GM12875 (cell line): ENCODE measurements at regions not wholly inside any gene's neighbourhood (a gene's known extent, or its start where the extent isn't known, plus 50 kb on each side); places are given as distances from the start of the nearest gene placed in this dataset.

Experiments used
- H3K4me3 ChIP-seq: one replicate; pipeline ENCODE4 v1.5.1; 2011; ENCODE audit warnings: low read depth, low read length, control low read depth
- TF ChIP-seq, protein P1 (sequence below): IDR thresholded peaks from 2 replicates; pipeline ENCODE4 v1.5.1; 2011; ENCODE audit warnings: low read depth, mild to moderate bottlenecking, control low read depth, inconsistent platforms, low read length, moderate library complexity, borderline replicate concordance; ENCODE audit not compliant: insufficient read depth

DNA sequence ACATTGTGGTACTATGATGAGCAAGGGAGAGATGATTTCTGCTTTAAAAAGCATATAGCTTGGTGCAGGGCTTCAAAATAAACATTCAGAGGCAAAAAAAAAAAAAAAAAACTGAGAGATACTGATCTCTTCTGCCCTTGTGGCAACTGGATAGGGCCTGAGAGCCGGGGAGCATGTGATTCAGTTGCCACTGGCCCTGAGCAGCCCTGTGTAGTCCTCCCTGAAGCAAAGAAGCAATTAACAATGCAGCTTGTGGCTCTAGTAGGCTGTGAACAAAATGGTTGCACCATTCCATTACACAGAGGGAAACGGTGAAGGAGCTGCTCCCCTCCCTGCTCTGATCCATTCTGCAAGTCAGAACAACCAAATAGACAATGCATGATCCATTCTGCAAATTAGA is 347.5 kb upstream of the DAB2 start:
- TF ChIP-seq, protein P1, sequence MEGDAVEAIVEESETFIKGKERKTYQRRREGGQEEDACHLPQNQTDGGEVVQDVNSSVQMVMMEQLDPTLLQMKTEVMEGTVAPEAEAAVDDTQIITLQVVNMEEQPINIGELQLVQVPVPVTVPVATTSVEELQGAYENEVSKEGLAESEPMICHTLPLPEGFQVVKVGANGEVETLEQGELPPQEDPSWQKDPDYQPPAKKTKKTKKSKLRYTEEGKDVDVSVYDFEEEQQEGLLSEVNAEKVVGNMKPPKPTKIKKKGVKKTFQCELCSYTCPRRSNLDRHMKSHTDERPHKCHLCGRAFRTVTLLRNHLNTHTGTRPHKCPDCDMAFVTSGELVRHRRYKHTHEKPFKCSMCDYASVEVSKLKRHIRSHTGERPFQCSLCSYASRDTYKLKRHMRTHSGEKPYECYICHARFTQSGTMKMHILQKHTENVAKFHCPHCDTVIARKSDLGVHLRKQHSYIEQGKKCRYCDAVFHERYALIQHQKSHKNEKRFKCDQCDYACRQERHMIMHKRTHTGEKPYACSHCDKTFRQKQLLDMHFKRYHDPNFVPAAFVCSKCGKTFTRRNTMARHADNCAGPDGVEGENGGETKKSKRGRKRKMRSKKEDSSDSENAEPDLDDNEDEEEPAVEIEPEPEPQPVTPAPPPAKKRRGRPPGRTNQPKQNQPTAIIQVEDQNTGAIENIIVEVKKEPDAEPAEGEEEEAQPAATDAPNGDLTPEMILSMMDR: no peak
- H3K4me3 ChIP-seq: no peak overlapping the region

DNA sequence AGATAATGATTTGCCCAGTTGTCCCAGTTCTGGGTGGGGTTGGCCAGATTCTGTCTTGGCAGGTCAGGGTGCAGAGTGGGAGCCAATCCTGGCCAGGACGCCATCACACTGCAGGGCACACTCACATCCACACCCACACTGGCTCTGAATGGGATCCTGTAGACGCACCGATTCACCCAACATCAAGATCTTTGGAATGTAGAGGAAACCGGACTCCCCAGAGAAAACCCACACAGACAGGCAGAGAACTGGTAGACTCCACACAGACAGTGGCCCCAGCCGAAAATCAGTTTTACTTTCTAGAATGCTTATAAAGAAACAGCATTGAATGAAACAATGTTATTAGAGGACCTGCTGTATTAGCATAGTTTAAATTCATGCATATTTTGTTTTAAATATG is 343.1 kb upstream of the DAB2 start:
- no peak overlapping the region for H3K4me3 ChIP-seq
- TF ChIP-seq, protein P1: no peak

DNA sequence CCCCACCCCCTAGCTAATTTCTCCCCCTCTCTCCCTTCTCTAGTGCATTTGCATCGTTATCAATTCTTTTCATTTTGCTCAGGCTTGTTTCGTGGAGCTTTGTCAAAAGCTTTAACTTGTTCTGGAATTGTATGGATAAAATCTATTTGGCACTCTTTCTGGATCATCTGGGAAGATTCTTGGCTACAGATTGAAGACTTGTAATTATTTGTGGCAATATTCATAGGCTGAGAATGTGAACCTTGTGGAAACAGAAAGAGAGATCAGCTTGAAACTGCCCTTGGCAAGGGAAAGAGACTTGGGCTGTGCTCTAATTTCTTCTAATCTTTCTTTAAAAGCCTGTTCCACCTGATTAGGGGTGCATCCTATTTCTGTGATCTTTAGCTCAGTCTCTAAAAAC is 340.6 kb upstream of the DAB2 start:
- no peak overlapping the region for H3K4me3 ChIP-seq
- TF ChIP-seq, protein P1: no peak

DNA sequence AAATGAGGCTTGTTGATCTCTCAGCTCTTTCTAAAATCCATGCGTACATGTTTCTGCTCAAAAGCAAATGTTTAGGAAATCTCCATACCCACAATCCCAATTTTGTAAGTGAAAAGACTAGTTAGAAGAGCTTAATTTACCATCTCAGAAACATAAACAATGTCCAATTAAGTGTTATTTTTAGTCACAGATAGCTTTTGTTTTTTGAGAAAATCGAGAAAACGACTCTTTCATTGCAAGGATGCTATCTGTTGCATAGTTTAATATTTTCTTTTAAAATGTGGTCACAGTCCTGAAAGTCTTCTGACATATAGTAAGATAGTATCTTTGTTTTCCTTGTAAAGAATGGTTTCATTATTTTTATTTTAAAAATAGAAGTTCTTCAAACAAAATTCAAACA is 338.0 kb upstream of the DAB2 start:
- no peak overlapping the region for H3K4me3 ChIP-seq
- TF ChIP-seq, protein P1: no peak

DNA sequence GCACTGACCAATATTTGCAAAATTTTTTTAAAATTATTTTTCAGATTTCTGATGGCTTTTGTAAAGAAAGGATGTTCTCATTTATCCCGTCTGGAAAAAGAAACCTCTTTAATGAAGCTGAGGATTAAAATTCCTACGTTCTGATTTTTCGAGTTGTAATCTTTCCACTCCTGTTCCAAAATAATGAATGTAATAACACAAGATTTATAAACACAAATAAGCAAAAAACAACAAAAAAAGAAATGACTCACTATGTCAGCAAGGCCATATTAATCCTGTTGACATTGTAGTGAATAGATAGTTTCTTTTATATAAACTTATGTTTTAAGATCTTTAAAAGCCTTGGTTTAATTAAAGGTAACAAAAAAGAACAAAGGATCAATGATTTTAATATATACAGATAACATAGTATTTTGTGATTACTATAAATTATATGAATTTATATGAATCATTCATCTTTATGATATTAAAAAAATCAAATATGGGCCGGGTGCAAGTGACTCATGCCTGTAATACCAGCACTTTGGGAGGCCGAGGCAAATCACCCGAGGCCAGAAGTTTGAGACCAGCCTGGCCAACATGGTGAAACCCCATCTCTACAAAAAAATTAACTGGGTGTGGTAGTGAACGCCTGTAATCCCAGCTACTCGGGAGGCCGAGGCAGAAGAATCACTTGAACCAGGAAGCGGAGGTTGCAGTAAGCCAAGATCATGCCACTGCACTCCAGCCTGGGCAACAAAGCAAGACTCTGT is 336.6 kb upstream of the DAB2 start:
- TF ChIP-seq, protein P1: no peak
- H3K4me3 ChIP-seq: no peak overlapping the region

DNA sequence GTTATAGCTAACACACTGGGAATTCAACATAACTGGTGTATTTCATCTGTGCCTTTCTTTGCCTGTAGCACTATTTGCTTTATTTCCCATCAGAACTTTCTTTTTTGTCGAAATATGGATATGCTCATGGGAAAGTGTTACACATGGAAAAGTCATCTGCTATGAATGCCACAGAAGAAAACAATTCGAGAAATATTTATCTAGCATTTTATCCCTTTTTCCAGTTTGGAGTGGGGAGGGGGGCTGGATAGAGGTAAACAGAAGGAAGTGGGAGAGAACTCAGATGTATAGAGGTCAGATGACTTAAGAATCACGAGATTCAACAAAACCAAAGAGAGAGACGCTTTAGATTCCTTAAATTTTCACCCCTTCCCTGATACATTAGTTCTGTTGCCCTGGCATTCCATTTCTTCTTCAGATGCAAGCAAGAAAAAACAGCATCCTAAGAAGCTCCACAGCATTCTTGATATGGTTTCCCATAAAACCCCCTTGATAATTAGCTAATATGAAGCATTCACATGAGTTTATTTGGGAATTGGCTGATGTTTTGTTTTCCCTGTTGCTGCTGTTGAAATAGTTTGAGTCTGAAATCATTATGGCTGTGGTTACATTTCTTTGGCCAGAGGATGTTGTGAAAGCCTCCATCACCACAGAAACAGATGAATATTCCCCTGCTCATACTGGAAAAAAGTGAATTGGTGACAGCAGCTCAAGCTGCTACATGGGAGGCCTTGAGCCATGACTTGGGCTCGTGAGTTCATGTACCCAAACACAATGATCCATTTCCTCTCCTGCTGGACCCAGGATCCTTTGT is 335.8 kb upstream of the DAB2 start:
- TF ChIP-seq, protein P1: no peak
- H3K4me3 ChIP-seq: no peak overlapping the region

DNA sequence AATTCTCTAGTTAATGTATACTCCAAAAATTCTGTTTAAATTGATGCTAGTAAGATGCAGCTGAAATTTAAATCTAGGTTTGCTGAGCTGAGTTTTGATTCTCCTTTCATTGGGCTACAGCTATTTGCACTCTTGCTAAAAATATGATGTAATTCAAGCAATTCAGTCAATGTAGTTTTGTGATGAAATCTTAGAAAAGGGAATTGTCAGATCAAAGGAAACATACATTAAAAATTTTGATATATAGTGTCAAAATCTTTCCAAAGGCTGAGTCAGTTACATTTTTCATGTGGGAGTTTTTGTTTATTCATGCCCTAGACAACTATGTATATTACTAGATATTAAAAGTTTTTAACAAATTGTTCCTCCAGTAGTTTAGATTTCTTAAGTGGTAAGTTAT is 334.9 kb upstream of the DAB2 start:
- H3K4me3 ChIP-seq: no peak overlapping the region
- TF ChIP-seq, protein P1: no peak
